H1 (cell line): ENCODE measurements at regions not wholly inside any gene's neighbourhood (a gene's known extent, or its start where the extent isn't known, plus 50 kb on each side); places are given as distances from the start of the nearest gene placed in this dataset.

Experiments
- CTCF ChIA-PET: fragments of 300-600 bp; sonication (Branson Sonifier 250); formaldehyde crosslinking; loops from one replicate; lab custom pipeline; 2021; ENCODE audit not compliant: partially characterized antibody; lab: Charles Lee
- POLR2A ChIA-PET: fragments of 300-600 bp; sonication (Branson Sonifier 250); formaldehyde crosslinking; loops from one replicate; lab custom pipeline; 2021; ENCODE audit warnings: inconsistent platforms; ENCODE audit not compliant: partially characterized antibody; lab: Charles Lee
- DNase-seq, 2 experiments: peaks; one replicate each; pipeline versions ENCODE4 v3.0.0 to v3.0.0-alpha.2; 2010 to 2022; ENCODE audit warnings: low spot score in 2 of 2, low read depth in 1 of 2, mixed read lengths in 1 of 2
- FAIRE-seq: peaks from 2 replicates; lab custom pipeline; 2011; peaks lifted over from hg19 to GRCh38; lab: Jason Lieb, UNC
- H2AFZ ChIP-seq: 2 replicates; pipeline ENCODE4 v1.8.1; 2012; ENCODE audit warnings: low read length, inconsistent platforms
- H2AK5ac ChIP-seq: 2 replicates; pipeline ENCODE4 v1.6.1; 2013; ENCODE audit warnings: low read depth, low read length
- H2BK120ac ChIP-seq: replicated peaks from 2 replicates; pipeline ENCODE3; 2013; ENCODE audit warnings: low read depth, low read length, inconsistent platforms
- H2BK12ac ChIP-seq: 2 replicates; pipeline ENCODE4 v1.6.1; 2013; ENCODE audit warnings: low read depth, low read length
- H2BK15ac ChIP-seq: 2 replicates; pipeline ENCODE4 v1.6.1; 2013; ENCODE audit warnings: low read length
- H2BK20ac ChIP-seq: 2 replicates; pipeline ENCODE4 v1.6.1; 2013; ENCODE audit warnings: low read length
- H2BK5ac ChIP-seq: 2 replicates; pipeline ENCODE4 v1.6.1; 2013; ENCODE audit warnings: low read depth, low read length
- H3K14ac ChIP-seq: 2 replicates; pipeline ENCODE4 v1.6.1; 2013; ENCODE audit warnings: inconsistent platforms; ENCODE audit not compliant: insufficient read length
- H3K18ac ChIP-seq: 2 replicates; pipeline ENCODE4 v1.6.1; 2013; ENCODE audit warnings: low read length; ENCODE audit errors: extremely low read depth
- H3K23ac ChIP-seq: 2 replicates; pipeline ENCODE4 v1.6.1; 2013; ENCODE audit warnings: inconsistent platforms; ENCODE audit not compliant: insufficient read length
- H3K23me2 ChIP-seq: 2 replicates; pipeline ENCODE4 v1.6.1; 2013; ENCODE audit warnings: low read depth, low read length
- H3K27ac ChIP-seq: 2 replicates; pipeline ENCODE4 v1.6.1; 2011; ENCODE audit warnings: low read depth, low read length, inconsistent platforms
- H3K27me3 ChIP-seq, 4 experiments: replicated peaks in 1 of 4; 1 replicate in 1 of 4; 2 replicates in 3 of 4; pipeline versions ENCODE4 v1.6.1 to v1.8.1; 2011 to 2013; ENCODE audit warnings: low read length in 3 of 4, mild to moderate bottlenecking in 3 of 4, inconsistent platforms in 2 of 4, mixed read lengths in 2 of 4, moderate library complexity in 1 of 4; ENCODE audit not compliant: control insufficient read depth in 3 of 4, insufficient read depth in 3 of 4; ENCODE audit errors: extremely low read depth in 1 of 4
- H3K36me3 ChIP-seq, 4 experiments: 2 replicates each; pipeline versions ENCODE4 v1.6.1 to v1.8.1; 2011 to 2013; ENCODE audit warnings: mild to moderate bottlenecking in 4 of 4, low read length in 3 of 4, moderate library complexity in 2 of 4, control low read depth in 1 of 4, inconsistent platforms in 1 of 4; ENCODE audit not compliant: insufficient read depth in 4 of 4, control insufficient read depth in 2 of 4
- H3K4ac ChIP-seq: replicated peaks from 2 replicates; pipeline ENCODE3; 2013; ENCODE audit warnings: low read length, low read depth, mixed read lengths, inconsistent platforms; ENCODE audit not compliant: insufficient read length
- H3K4me1 ChIP-seq, 4 experiments: replicated peaks in 1 of 4; 1 replicate in 1 of 4; 2 replicates in 3 of 4; pipeline versions ENCODE4 v1.6.1 to v1.8.1; 2011 to 2013; ENCODE audit warnings: low read length in 3 of 4, inconsistent platforms in 2 of 4, mixed read lengths in 1 of 4; ENCODE audit not compliant: insufficient read depth in 4 of 4, control insufficient read depth in 3 of 4
- H3K4me2 ChIP-seq, 2 experiments: 2 replicates each; pipeline versions ENCODE4 v1.6.1 to v1.8.1; 2011 to 2013; ENCODE audit warnings: low read depth in 2 of 2, low read length in 2 of 2, control low read depth in 1 of 2, inconsistent platforms in 1 of 2, mild to moderate bottlenecking in 1 of 2; ENCODE audit not compliant: insufficient read depth in 1 of 2
- H3K4me3 ChIP-seq, 4 experiments: fragments of 200-600, 300-600 bp in 1 of 4; sonication (generic), shearing (Covaris generic), sonication (Bioruptor Twin) in 1 of 4; 2 replicates each; pipeline versions ENCODE4 v1.5.1 to v1.8.1; 2011 to 2016; ENCODE audit warnings: low read length in 4 of 4, low read depth in 3 of 4, control low read depth in 2 of 4, inconsistent platforms in 2 of 4, mild to moderate bottlenecking in 2 of 4, mixed read lengths in 1 of 4, moderate library complexity in 1 of 4; ENCODE audit not compliant: insufficient read depth in 2 of 4; ENCODE audit errors: extremely low read depth in 1 of 4
- H3K56ac ChIP-seq: replicated peaks from 2 replicates; pipeline ENCODE3; 2013; ENCODE audit warnings: low read depth, mild to moderate bottlenecking, mixed read lengths, low read length, inconsistent platforms; ENCODE audit not compliant: insufficient read length
- H3K79me1 ChIP-seq: 2 replicates; pipeline ENCODE4 v1.6.1; 2013; ENCODE audit warnings: low read depth, low read length, control low read depth
- H3K79me2 ChIP-seq, 2 experiments: 2 replicates each; pipeline versions ENCODE4 v1.6.1 to v1.8.1; 2012 to 2013; ENCODE audit warnings: low read length in 2 of 2, mild to moderate bottlenecking in 2 of 2, inconsistent platforms in 1 of 2; ENCODE audit not compliant: insufficient read depth in 2 of 2, control insufficient read depth in 1 of 2
- H3K9ac ChIP-seq, 4 experiments: replicated peaks in 1 of 4; 1 replicate in 1 of 4; 2 replicates in 3 of 4; pipeline versions ENCODE4 v1.6.1 to v1.8.1; 2011 to 2013; ENCODE audit warnings: low read depth in 3 of 4, low read length in 3 of 4, control low read depth in 2 of 4, mild to moderate bottlenecking in 2 of 4, moderate library complexity in 2 of 4, inconsistent platforms in 1 of 4; ENCODE audit errors: extremely low read depth in 1 of 4
- H3K9me3 ChIP-seq, 2 experiments: 2 replicates each; pipeline versions ENCODE4 v1.6.1 to v1.8.1; 2012 to 2013; ENCODE audit warnings: mild to moderate bottlenecking in 2 of 2, moderate library complexity in 2 of 2, control low read depth in 1 of 2, inconsistent platforms in 1 of 2, low read depth in 1 of 2, low read length in 1 of 2, mixed read lengths in 1 of 2; ENCODE audit not compliant: insufficient read depth in 2 of 2
- H4K20me1 ChIP-seq, 2 experiments: replicated peaks in 1 of 2; 2 replicates each; pipeline versions ENCODE3 to v1.8.1; 2011 to 2013; ENCODE audit warnings: inconsistent platforms in 2 of 2, low read length in 2 of 2, mild to moderate bottlenecking in 1 of 2; ENCODE audit not compliant: insufficient read depth in 2 of 2, control insufficient read depth in 1 of 2
- H4K5ac ChIP-seq: 2 replicates; pipeline ENCODE4 v1.6.1; 2013; ENCODE audit warnings: low read length, low read depth, mixed read lengths, inconsistent platforms; ENCODE audit not compliant: insufficient read length
- H4K8ac ChIP-seq: 2 replicates; pipeline ENCODE4 v1.8.0; 2013; ENCODE audit warnings: mild to moderate bottlenecking, moderate library complexity, low read length, inconsistent platforms; ENCODE audit not compliant: insufficient read depth; ENCODE audit errors: extremely low read depth
- H4K91ac ChIP-seq: replicated peaks from 2 replicates; pipeline ENCODE3; 2013; ENCODE audit warnings: low read length, mixed read lengths, inconsistent platforms; ENCODE audit not compliant: insufficient read length
- ASH2L ChIP-seq: fragments of 200-600, 300-600 bp; sonication (generic); IDR thresholded peaks from one replicate; pipeline ENCODE4 v1.7.1; 2017; ENCODE audit warnings: low read length
- CBX8 ChIP-seq: fragments of 300-800, 300-1000 bp; sonication (generic); IDR thresholded peaks from 2 replicates; pipeline ENCODE4 v1.7.1; 2016; ENCODE audit warnings: low read depth, low read length, borderline replicate concordance
- EGR1 ChIP-seq: IDR thresholded peaks from 2 replicates; pipeline ENCODE4 v1.6.1; 2011; ENCODE audit warnings: low read depth, low read length, borderline replicate concordance
- GABPA ChIP-seq: IDR thresholded peaks from 2 replicates; pipeline ENCODE4 v1.6.1; 2011; ENCODE audit warnings: mild to moderate bottlenecking, low read length, moderate library complexity, borderline replicate concordance; ENCODE audit not compliant: insufficient read depth
- JUND ChIP-seq: IDR thresholded peaks from 2 replicates; pipeline ENCODE4 v1.6.1; 2011; ENCODE audit warnings: mild to moderate bottlenecking, improper control_type of control experiment, low read length
- PHF8 ChIP-seq: fragments of 200-600 bp; sonication (generic); conservative IDR thresholded peaks from 2 replicates; pipeline ENCODE4 v1.7.1; 2012; ENCODE audit warnings: low read depth, mild to moderate bottlenecking, inconsistent platforms, low read length, moderate library complexity
- POLR2AphosphoS5 ChIP-seq: IDR thresholded peaks from 2 replicates; pipeline ENCODE4 v1.6.1; 2011; ENCODE audit warnings: low read depth, low read length
- POU5F1 ChIP-seq: IDR thresholded peaks from 2 replicates; pipeline ENCODE4 v1.6.1; 2011; ENCODE audit warnings: low read depth, mild to moderate bottlenecking, low read length, moderate library complexity
- SAP30 ChIP-seq: fragments of 300-600 bp; sonication (generic); IDR thresholded peaks from 2 replicates; pipeline ENCODE4 v1.7.1; 2012; ENCODE audit warnings: low read length, moderate library complexity, mild to moderate bottlenecking, inconsistent platforms; ENCODE audit not compliant: insufficient read depth, insufficient replicate concordance
- SP1 ChIP-seq: IDR thresholded peaks from 2 replicates; pipeline ENCODE4 v1.6.1; 2011; ENCODE audit warnings: low read depth, low read length
- SP4 ChIP-seq: IDR thresholded peaks from 2 replicates; pipeline ENCODE4 v1.6.1; 2012; ENCODE audit warnings: low read length, inconsistent platforms
- TAF1 ChIP-seq: IDR thresholded peaks from 2 replicates; pipeline ENCODE4 v1.6.1; 2011; ENCODE audit warnings: mild to moderate bottlenecking, low read depth, low read length
- TAF7 ChIP-seq: optimal IDR thresholded peaks from 2 replicates; pipeline ENCODE3; 2011; ENCODE audit warnings: low read depth, mild to moderate bottlenecking, inconsistent platforms, low read length, moderate library complexity, borderline replicate concordance
- WGBS, 2 experiments: shearing (Covaris generic) in 1 of 2; methylation state at CpG; one replicate each; pipeline versions ENCODE4 v1.1.6 to v1.1.7; 2013 to 2015; ENCODE audit warnings: low lambda C conversion rate in 2 of 2, mixed read lengths in 2 of 2, inconsistent platforms in 1 of 2, low coverage in 1 of 2, missing lambda C conversion rate in 1 of 2; ENCODE audit not compliant: insufficient replicate concordance in 2 of 2, insufficient coverage in 1 of 2, insufficient read length in 1 of 2; ENCODE audit errors: extremely low coverage in 1 of 2, missing lambda C conversion rate in 1 of 2; 5-methylcytosine and 5-hydroxymethylcytosine counted together

GRCh38 chr2:239756790-239757760, 268.1 kb downstream of the NDUFA10 start:
- no peak overlapping the region for H3K4me3 ChIP-seq
- no peak overlapping the region for H3K9ac ChIP-seq
- FAIRE-seq: no peak
- no peak overlapping the region for H2BK15ac ChIP-seq
- no peak overlapping the region for H2AFZ ChIP-seq
- H3K9me3 ChIP-seq: 0 out of 4 replicates have a peak, but pooled peaks cover 0 to under 1% of the 10 kb centered on the region in 2 experiments
- H3K18ac ChIP-seq: no peak overlapping the region
- 92% methylated on average over 27 of the region's 31 CpGs; no CpG with 5 or more reads in 1 of the 2 experiments for WGBS, 2 experiments
- no peak overlapping the region; the same call in 1 of the 2 replicates for H2BK5ac ChIP-seq
- no peak overlapping the region for H3K23ac ChIP-seq
- POLR2A ChIA-PET: no interaction called here
- H4K5ac ChIP-seq: no peak overlapping the region
- H3K79me1 ChIP-seq: no peaks in the 10 kb centered on the region
- no peak overlapping the region for H2AK5ac ChIP-seq
- H4K8ac ChIP-seq: peak overlapping the region; percentile 35; the same call in 1 of the 2 replicates
- CTCF ChIA-PET: no interaction called here
- H4K20me1 ChIP-seq: peaks cover 0 to 2% of the 10 kb centered on the region in 2 experiments
- H3K27me3 ChIP-seq: no peaks in the 10 kb centered on the region; a peak in 1 of 7 replicates
- no peak overlapping the region for H3K14ac ChIP-seq
- peaks cover 12% of the 10 kb centered on the region; the same call in 1 of the 2 replicates for H3K23me2 ChIP-seq
- no peaks in the 10 kb centered on the region for H3K36me3 ChIP-seq
- H3K56ac ChIP-seq: no peak overlapping the region
- no peak overlapping the region; the same call in 1 of the 2 replicates for H3K27ac ChIP-seq
- no peak overlapping the region for H2BK12ac ChIP-seq
- no peak overlapping the region for H3K4me2 ChIP-seq
- DNase-seq: no peak
- peaks cover 0 to 7% (median 0%) of the 10 kb centered on the region in 4 experiments; a peak in 2 of 7 replicates for H3K4me1 ChIP-seq
- no peak overlapping the region for H4K91ac ChIP-seq
- no peak overlapping the region for H3K4ac ChIP-seq
- H2BK120ac ChIP-seq: no peak overlapping the region
- no peak overlapping the region for H2BK20ac ChIP-seq
- H3K79me2 ChIP-seq: no peaks in the 10 kb centered on the region
- TF ChIP-seq SP1 (no peak), SP4 (no peak), SAP30 (no peak), POLR2AphosphoS5 (no peak), EGR1 (no peak), TAF1 (no peak), PHF8 (no peak), TAF7 (no peak), GABPA (no peak), POU5F1 (no peak), JUND (no peak), ASH2L (no peak), CBX8 (no peak)
